ENCODE measurements at regions not wholly inside any gene's neighbourhood (a gene's known extent, or its start where the extent isn't known, plus 50 kb on each side); places are given as distances from the start of the nearest gene placed in this dataset.
A peak's percentile ranks its signal among the peaks of the same experiment; 100 is the strongest.

DNA sequence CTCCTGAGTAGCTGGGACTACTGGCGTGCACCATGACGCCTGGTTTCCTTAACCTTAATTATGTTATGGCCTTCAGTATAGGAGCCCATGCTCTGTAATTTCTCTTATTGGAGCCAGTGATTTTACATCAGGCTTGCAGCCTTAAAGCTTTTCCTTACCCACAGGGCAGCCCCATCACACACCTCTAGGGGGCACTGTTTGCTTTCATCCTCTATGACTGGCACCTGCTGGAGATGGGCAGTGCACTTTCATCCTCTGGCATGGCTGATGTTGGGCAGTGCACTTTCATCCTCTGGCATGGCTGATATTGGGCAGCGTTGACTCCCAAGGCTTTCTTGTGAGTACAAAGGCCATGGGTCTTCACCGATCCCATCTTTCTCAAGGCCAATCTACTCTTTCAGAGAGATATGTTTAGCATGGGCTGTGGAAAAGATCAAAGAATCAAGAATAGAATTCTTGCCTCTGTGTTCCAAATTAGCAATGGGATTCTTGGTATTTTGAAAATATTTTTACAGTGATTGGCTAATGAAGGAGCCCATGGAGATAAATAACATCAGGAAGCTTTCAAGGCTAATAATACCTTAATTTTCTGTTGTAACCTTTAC is 80.7 kb upstream of the MEX3C start:
- intact Hi-C loops (cut with micrococcal nuclease) = loop anchor here (5.0 kb wide), 1 partner anchor 109 kb away; no protein-coding TSS in a partner anchor
- POLR2A ChIA-PET = no interaction called here

More for the DNA sequence above, 80.7 kb upstream of the MEX3C start:
- CTCF ChIA-PET = interaction anchor here (0.6 to 1.5 kb wide), 7 partner anchors 8 to 107 kb away, joined by 3 to 6 read pairs (median 4); no protein-coding TSS in a partner anchor
- RAD21 ChIA-PET (ENCODE audit: low non-redundant PET in 1 of 2, low total read pairs in 2 of 2, uncharacterized antibody in 2 of 2, unreplicated experiment in 2 of 2) = no interaction called here
- Histone ChIP-seq H3K9me2 (ENCODE audit: insufficient read depth) (no peaks in the 10 kb centered on the region), H3K79me2 (ENCODE audit: insufficient read depth, low read length) (no peaks in the 10 kb centered on the region), H2AFZ (ENCODE audit: low read depth, low read length, poor library complexity, severe bottlenecking) (no peak overlapping the region), H3K9me3 (ENCODE audit: control insufficient read depth in 1 of 2, insufficient read depth in 1 of 2, low read depth in 1 of 2, low read length in 2 of 2) (no peaks in the 10 kb centered on the region), H3K4me3 (replicated peaks in 1 of 2; ENCODE audit: low read depth in 1 of 2, low read length in 2 of 2) (no peak overlapping the region), H3K36me3 (ENCODE audit: control insufficient read depth in 1 of 2, insufficient read depth in 2 of 2, low read length in 2 of 2) (no peaks in the 10 kb centered on the region), H3K4me2 (ENCODE audit: low read length) (no peak overlapping the region), H3K27me3 (ENCODE audit: insufficient read depth, low read length) (no peaks in the 10 kb centered on the region), H3K4me1 (ENCODE audit: control insufficient read depth in 1 of 2, insufficient read depth in 2 of 2, low read length in 2 of 2) (no peaks in the 10 kb centered on the region), H3K27ac (ENCODE audit: low read depth, low read length) (no peak overlapping the region), H3K9ac (ENCODE audit: low read length) (no peak overlapping the region), H4K20me1 (ENCODE audit: insufficient read depth) (no peaks in the 10 kb centered on the region)
- no peak for TF ChIP-seq POLR2A (IDR thresholded peaks at IDR 0.05; ENCODE audit: borderline replicate concordance, extremely low read depth, insufficient read depth, insufficient read length)
- TF ChIP-seq ATF3 (IDR thresholded peaks at IDR 0.05) = no peak
- no peak for TF ChIP-seq JUND (IDR thresholded peaks at IDR 0.05)
- TF ChIP-seq YY1 (IDR thresholded peaks at IDR 0.05; ENCODE audit: extremely low read depth, insufficient replicate concordance, low read depth, low read length) = no peak
- peak; percentile 80 for TF ChIP-seq TCF7L2 (IDR thresholded peaks at IDR 0.05; ENCODE audit: borderline replicate concordance, extremely low read depth, insufficient read depth, insufficient read length)
- TF ChIP-seq, protein P1, sequence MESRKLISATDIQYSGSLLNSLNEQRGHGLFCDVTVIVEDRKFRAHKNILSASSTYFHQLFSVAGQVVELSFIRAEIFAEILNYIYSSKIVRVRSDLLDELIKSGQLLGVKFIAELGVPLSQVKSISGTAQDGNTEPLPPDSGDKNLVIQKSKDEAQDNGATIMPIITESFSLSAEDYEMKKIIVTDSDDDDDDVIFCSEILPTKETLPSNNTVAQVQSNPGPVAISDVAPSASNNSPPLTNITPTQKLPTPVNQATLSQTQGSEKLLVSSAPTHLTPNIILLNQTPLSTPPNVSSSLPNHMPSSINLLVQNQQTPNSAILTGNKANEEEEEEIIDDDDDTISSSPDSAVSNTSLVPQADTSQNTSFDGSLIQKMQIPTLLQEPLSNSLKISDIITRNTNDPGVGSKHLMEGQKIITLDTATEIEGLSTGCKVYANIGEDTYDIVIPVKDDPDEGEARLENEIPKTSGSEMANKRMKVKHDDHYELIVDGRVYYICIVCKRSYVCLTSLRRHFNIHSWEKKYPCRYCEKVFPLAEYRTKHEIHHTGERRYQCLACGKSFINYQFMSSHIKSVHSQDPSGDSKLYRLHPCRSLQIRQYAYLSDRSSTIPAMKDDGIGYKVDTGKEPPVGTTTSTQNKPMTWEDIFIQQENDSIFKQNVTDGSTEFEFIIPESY (IDR thresholded peaks at IDR 0.05; ENCODE audit: extremely low read depth, insufficient replicate concordance, low read length) = no peak
- TF ChIP-seq CTCF (IDR thresholded peaks at IDR 0.05 in 2 of 3, conservative IDR thresholded peaks at IDR 0.05 in 1 of 3; ENCODE audit: borderline replicate concordance in 1 of 3, insufficient read depth in 1 of 3, low read depth in 2 of 3, low read length in 2 of 3) = peak; percentile 44 to 94 (median 90); a peak in 5 of 6 replicates
- peak; percentile 64 for TF ChIP-seq RAD21 (IDR thresholded peaks at IDR 0.05; ENCODE audit: low read depth)
- no peak for TF ChIP-seq SIN3A (IDR thresholded peaks at IDR 0.05; ENCODE audit: low read depth)
- TF ChIP-seq FOSL1 (IDR thresholded peaks at IDR 0.05; ENCODE audit: low read depth) = no peak
- no peak for TF ChIP-seq SRF (IDR thresholded peaks at IDR 0.05; ENCODE audit: low read depth)
- TF ChIP-seq EZH2phosphoT487 (IDR thresholded peaks at IDR 0.05; ENCODE audit: borderline replicate concordance) = no peak
- TF ChIP-seq ZFX (IDR thresholded peaks at IDR 0.05) = no peak
- no peak for TF ChIP-seq ELF1 (IDR thresholded peaks at IDR 0.05; ENCODE audit: borderline replicate concordance, low read depth)
- peak; percentile 57 for DNase-seq (ENCODE audit: low read depth, low spot score)
- ATAC-seq = peak; percentile 99
- BruUV-seq (replicated peaks) = no TSS peak

Data from HCT116 (cell line).